Kasumi-1 (cell line): ENCODE measurements at regions not wholly inside any gene's neighbourhood (a gene's known extent, or its start where the extent isn't known, plus 50 kb on each side); places are given as distances from the start of the nearest gene placed in this dataset.
"Not testable (repeated sequence)": the region's sequence is repeated elsewhere in the genome, so short reads cannot be mapped to it uniquely, and the experiment has no call there.

Experiments used
- DNase-seq, 2 experiments: peaks; one replicate each; lab custom pipeline; 2025; lab: John Stamatoyannopoulos, UW

DNA sequence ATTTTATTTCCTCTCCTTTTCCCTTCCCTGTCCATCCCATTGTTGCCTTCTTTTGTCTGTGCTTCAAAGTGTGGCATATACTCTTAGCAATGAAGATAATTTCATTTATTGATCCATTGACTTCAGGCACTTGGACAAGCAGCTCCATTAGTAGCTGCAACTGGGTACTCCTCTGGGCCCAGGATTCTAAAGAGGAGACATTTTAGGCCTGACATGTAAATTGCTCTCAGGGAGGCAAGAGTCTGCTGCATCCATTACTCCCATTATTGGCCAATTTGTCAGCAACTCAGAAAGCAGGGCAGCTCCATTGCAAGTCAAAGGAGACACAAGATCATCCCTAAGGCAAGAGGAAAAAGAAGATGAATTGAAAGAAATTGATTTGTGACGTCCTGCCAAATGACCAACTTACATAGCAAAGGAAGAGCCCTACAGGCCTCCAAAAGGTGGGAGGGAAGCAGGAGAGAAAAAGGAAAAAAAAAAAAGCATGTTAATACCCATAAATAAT is 1094.1 kb upstream of the FLRT2 start:
- no peak for DNase-seq

DNA sequence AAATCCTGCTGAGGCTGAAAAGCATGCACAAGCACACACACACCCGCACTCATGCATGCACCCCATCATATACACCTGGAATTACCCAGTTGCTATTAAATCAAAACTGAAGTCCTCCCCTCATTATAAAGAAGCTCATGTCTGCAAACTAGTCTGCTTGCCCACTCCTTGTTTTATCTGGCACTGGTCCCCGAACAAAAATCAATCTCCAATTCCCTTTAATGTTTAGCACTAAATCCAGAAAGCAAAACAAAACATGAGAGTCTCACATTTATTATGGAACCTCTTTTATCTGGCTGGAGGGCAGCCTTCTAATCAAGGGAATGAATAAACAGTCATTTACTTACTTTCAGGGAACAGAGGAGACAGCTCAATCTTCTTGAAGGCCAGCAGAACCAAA is 1093.4 kb upstream of the FLRT2 start:
- DNase-seq = no peak

DNA sequence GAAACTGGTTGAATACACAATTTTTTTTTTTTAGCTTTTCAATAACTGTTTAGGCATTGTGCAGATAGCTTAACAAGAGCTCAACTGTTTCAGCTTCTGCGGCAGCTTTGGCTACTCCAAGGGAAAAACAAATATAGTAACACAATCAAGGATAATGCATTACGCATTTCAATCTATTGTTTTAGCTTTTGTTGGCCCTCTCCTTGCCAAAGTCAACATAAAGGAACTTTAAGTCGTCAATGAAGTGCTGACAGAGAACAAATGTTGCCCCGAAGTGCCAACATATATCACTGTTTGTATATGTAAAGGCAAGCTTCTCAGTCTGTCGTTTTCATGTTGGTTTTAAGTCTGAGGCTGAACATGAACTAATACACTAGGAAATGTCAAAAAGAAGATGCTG is 1087.4 kb upstream of the FLRT2 start:
- no peak for DNase-seq

DNA sequence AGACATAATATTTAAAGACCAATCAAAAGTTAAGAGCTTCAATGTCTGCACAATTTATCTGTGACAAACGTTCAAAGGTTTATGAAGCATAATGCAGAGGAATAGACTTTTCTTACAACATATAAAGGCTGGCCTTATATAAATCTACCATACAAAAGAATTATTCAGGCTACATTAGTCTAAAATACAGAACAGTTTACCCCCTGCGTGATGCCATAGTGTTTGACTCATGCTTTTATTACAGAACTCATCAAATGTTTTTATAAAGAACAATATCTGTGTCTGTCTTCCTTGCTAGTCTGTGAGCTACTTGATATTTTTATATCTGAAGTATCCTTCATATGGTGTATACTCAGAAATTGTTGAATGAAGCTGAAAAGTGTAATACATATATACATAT is 1084.5 kb upstream of the FLRT2 start:
- DNase-seq = no peak

DNA sequence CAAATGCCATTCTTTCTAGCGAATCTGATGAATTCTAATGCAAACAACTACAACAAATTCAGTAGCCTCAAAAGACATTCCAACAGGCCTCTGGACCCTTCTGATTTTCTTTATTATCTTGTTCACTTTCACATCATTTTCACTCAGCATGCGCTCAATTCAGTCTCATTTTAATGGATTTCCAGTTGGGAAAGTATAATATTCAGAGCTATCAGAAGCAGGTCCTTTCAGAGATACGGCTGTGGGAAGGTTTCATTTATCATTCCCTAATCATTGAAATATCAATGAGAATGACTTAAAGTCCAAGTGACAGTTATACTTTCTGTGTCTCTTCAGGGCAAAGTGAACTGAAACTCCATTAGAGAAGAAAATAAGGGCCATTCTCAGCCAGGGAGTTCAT is 1083.7 kb upstream of the FLRT2 start:
- DNase-seq = no peak

DNA sequence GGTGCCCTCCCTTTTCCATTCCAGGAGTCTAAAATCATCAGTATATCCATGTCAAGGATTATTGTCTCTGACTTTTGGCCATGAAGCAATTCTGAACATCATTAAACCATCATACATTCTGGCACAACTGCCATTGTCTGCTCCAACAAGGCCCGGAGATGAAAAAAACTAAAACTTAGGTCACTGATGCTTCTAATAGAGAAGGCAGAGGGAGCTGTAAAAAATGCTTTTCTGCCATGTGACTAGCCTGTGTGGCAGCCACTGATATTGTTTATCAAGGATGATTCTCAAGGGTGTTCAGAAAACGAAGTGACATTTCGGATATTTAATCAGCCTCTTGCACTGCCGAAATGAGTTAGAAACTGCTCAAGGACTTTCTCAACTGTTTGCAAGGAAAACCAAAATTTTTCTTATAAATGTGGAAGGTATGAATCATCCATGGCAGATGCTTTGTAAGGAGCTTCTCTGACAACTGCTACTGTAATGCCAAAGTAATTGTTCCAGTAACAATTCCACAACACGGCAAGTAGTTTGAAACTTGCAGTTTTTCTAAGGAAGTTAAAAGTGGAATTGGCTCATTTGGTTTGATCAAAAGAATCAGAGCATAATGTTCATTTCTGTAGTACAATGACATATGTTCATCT is 1076.5 kb upstream of the FLRT2 start:
- DNase-seq = no peak

DNA sequence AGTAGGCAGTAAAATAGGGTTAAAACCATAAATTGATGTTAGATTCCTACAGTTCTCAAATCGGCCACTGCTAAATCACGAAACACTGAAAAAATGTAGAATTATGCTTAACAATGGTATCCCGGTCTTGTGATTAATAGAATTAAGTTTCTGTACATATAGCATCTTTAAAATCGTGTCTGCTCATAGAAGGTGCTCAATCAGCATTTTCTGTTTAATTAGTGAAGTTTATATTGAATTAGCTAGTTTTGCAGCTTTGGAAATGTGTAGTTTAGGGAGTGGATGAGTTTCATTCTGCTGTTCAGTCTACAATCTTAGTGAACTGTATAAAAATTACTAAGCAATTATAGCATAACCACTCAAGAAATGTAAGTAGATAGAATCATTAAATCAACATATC is 1075.8 kb upstream of the FLRT2 start:
- no peak for DNase-seq

DNA sequence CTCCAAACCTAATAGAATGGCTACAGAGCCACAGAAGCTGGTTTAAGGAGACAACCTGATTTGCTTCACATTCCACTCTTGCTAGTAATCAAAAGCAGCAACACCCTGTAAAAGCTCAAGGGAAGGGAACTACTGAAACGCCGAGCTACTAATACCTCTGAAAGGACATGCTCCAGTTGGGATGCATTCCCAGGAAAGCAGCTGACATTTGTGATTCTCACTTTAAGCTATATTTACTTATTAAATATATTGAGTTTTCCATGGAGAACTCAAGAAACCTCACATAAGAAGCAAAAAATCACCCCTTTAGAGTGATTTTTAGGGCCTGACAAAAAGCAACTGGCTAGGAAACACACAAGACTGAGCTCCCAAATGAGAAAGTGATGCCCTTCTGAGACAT is 1073.0 kb upstream of the FLRT2 start:
- DNase-seq = no peak

DNA sequence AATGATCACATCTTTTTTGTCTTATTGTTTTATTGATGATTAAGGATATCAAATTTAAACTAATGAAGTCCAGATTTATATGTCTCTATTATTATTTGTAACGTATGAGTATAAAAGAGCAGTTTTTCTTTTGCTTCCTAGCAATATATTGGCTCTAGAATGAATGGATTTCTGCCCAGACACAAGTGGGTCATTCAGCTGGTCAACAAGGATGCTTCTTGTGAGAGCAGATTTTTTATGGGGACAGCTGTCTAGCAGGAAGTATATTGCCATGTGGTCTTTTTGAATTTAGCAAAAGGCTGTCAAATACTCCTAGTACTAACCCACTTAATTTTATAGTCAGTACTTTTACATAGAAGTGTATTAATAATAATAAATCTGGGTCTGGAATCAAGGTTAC is 1071.1 kb upstream of the FLRT2 start:
- no peak for DNase-seq

DNA sequence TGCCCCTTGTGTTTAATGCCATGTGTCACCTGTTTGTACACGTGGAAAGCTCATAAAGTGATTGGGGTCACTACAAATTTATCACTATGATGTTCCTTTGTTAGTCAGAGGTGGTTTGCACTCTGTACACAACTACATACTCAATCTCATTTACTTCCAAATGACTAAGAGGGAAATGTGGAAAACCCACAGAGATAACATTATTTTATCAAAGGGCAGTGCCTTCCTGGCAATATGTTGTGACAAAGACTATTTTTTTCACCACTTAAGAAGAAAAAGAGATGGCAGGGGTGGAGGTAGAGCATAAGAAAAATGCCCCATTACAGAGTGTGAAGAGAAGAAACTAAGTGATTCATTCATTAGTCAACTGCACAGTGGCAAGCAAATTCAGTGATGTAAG is 1064.1 kb upstream of the FLRT2 start:
- no peak for DNase-seq

DNA sequence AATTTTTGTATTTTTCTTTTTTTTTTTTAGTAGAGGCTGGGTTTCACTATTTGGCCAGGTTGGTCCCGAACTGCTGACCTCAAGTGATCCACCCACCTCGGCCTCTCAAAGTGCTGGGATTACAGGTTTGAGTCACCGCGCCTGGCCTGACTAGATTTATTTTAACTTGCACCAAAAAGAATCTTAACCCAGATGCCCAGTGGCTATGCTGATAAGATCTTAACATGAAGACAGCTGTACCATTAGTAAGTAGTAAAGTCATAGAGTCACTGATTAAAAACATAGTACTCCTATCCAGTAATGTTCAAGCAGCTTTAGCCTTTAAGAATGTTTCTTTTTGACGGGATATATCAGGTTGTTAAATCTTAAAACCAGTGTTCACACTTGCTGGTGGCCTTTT is 1061.8 kb upstream of the FLRT2 start:
- DNase-seq = no peak

DNA sequence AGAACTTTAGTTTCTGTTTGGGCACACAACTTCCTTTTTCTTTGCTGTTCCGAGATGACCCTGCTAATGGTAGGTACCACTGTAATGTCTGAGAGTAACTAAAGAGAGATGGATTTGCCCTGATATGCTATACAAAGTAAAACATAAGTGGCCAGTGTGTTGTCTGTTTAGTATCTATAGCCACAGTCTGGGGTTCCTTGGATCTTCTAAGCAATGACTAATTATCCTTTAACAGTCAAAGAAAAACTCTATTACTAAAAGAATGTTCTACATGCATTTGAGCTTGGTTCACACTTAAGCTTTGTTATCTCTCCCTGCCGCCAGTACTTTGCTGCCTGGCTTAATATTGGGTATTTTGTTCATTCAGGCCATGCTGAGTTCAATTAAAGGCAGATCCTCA is 1051.9 kb upstream of the FLRT2 start:
- DNase-seq = no peak

DNA sequence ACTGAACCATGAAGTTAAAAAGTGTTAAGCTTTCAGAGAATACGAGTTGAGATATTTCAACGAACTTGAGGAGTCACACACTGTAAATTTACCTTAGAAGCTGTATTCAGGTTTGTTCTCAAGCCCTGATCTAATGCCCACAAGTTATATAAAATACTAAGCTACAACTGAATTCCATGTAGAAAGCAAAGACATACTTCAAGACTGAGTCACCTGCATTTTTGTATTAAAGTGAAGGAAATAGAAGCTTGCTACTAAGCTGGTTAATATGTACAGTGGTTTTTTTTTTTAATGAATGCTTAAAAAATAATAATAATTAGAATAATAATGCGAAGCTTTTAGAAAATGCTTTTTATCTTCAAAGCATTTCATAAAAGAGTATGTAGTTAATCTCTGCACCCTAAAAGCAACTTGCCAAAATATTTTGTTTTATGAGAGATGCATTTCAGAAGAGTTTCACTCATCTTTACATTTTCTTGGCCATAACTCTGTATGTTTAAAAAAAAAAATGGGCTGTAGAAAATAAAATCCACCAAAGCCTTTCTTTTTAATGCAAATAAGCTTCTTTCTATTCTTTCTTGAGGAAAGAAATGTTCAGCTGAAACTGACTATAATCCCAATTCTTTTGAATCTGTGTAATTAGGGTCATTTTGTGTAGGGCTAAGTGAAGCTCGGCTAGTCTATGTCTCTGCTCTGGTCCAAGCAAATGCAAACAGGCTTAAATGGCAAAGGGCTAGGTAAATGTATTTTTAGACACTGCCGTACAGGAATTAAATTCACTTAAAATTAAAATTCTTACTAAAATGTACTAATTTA is 1047.5 kb upstream of the FLRT2 start:
- no peak for DNase-seq

DNA sequence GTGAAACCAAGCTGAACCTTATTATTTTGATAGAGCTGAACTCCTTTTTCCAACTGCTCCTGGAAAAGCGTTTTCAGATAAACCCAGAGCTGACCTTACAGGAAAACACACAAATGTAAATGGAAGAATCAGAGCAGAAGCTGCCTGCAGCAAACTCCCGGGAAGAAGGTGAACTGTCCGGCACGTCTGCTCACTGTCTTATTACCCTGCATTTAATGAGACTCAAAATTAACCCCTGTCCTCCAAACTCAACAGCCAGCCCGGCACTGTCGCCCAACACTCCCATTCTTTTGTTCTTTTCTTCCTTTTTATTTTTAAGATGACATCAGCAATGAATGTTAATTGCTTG is 1046.9 kb upstream of the FLRT2 start:
- DNase-seq = no peak

DNA sequence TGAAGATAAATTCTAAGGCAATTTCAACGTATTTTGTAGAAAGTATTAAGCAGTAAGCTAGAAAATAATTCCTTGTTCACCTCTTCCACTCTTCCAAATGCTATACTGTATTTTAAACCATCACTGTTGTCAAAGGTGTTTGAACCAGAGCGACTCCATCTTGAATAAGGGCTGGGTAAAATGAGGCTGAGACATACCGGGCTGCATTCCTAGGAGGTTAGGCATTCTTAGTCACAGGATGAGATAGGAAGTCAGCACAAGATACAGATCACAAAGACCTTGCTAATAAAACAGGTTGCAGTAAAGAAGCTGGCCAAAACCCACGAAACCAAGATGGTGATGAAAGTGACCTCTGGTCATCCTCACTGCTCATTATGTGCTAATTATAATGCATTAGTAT is 1045.7 kb upstream of the FLRT2 start:
- DNase-seq = not testable (repeated sequence)

DNA sequence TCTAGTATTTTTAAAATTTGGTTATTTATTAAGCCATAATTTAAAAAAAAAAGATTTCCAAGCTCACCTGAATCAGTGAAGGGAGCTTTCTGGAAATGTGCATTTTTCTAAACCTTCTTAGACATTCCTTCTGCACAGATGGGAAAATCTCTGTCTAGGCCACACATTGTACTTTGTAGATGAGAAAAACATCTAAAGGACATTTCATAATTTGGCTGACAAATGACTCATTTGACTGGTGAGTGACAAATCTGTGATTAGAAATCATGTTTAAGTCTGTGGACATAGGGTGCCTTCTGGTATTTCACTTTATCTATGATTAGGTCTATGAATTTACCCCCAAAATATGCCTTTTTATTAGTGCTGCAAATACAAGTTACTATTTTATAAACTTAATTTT is 1044.9 kb upstream of the FLRT2 start:
- no peak for DNase-seq

DNA sequence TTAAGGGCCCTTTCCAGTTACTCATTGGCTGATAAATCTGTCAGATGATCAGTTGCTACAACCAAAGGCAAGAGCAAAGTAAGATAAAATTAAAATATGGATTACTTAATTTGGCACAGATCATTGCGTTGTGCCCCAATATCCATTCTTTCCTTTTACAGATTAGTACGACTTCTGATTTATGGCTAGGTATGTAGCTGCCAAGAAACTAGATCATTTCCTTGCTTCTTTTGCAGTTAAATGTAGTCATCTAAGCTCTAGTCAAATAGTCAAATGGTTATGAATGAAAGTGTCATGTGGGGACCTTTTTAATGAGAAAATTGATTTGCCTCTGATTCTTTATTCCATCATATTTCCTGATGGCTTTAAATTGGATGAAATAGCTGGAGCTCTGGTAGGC is 1039.9 kb upstream of the FLRT2 start:
- no peak for DNase-seq

DNA sequence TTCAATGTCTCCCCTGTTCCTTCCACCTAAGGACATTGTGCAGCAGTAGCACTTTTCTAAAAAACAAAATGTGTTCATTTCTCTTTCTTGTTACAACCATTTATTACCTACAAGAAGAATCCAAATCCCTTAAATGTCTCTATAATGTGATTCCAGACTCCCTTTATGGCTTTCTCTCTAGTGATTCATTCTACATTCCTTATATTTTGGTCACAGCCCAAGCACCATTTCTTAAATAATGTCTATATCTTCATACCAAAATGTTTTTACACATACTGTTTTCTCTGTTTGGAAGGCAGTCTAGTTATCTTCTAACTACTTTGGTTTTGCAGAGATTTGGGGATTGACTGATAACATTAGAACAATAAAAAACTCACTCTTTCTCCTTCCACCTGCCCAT is 1037.3 kb upstream of the FLRT2 start:
- DNase-seq = no peak

DNA sequence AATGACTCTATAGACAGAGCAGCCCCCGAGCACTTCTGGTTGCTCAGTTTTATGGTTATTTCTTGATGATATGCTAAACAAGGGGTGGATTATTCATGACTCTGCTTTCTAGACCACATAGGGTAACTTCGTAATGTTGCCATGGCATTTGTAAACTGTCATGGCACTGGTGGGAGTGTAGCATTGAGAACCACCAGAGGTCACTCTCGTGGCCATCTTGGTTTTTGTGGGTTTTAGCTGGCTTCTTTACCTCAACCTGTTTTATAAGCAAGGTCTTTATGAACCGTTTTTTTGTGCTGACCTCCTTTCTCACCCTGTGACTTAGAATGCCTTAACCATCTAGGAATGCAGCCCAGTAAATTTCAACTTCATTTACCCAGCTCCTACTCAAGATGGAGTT is 1036.2 kb upstream of the FLRT2 start:
- DNase-seq = no peak

DNA sequence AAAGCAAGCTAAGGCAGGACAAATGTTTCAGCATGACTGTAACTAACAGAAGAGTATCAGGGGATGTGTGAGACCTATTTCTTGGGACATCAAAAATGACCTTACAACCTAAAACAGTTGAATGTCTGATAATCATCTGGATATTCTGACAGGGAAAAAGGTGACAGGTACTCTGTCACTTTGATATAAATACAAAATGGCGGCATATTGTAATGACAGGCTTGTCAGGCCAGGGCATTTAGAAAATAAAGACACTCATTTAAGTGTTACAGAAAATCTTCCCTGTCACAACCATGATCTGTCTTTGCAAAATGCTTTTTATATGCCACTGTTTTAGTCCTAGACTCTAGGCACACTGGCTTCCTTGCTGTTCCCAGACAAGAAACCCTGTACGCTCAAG is 1033.3 kb upstream of the FLRT2 start:
- no peak for DNase-seq

DNA sequence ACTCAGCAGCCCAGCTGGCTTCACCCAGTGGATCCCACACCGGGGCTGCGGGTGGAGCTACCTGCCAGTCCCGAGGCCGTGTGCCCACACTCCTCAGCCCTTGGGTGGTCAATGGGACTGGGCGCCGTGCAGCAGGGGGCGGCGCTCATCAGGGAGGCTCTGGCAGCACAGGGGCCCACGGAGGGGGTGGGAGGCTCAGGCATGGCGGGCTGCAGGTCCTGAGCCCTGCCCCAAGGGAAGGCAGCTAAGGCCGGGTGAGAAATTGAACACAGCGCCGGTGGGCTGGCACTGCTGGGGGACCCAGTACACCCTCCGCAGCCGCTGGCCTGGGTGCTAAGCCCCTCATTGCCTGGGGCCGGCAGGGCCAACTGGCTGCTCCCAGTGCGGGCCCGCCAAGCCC is 1017.1 kb upstream of the FLRT2 start:
- not testable (repeated sequence) for DNase-seq

DNA sequence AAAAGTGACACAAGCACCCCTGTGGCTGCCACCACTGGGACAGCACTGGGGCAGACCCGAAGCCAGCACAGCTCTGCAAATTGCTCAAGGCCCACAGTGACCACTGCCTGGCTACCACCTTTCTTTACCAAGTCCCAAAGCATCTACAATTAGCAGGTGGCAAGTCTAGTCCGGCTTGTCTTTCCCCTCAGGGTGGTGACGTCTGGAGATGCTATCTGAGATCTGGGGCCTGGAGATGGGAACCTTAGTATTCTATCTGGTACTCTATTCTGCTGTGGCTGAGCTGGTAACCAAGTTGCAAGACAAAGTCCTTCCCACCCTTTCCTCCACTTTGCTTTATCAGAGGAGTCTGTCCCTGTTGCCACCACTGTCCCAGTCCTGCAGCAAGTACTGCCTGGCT is 1010.1 kb upstream of the FLRT2 start:
- no peak for DNase-seq

DNA sequence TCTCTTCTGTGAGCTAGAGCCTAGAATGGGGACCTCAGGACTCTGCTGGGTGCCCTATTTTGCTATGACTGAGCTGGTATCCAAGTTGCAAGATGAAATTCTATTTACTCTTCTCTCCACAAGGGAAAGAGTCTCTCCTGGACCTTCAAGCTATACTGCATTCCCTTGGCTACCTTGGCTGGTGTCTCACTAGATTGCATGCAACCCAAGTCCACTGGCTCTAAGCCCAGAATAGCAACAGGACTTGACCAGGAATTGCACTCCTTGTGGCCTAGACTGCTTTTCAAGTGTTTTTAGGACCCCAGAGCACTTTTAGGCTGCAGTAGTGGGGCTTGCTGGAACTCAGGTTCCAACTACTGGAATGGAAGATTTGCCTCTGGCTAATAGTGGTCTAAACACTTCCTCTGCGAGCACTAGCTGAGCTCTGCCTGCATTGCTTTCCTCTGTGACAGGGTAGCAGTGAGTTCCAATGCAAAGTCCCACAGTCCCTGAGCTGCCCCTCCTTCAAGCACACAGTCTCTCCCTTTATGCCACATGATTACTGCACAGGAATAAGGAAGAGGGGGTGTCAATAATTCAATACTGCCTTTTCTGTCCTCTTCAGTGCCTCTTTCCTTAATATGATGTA is 1009.1 kb upstream of the FLRT2 start:
- DNase-seq = no peak
